Hematopoietic multipotent progenitor cell treated with erythropoietin and hydrocortisone succinate and interleukin-3 and kit ligand, for 6 days (in vitro differentiated cells): ENCODE measurements at regions not wholly inside any gene's neighbourhood (a gene's known extent, or its start where the extent isn't known, plus 50 kb on each side); places are given as distances from the start of the nearest gene placed in this dataset.
"Not testable (repeated sequence)": the region's sequence is repeated elsewhere in the genome, so short reads cannot be mapped to it uniquely, and the experiment has no call there.

Experiments used
- DNase-seq: peaks from one replicate; pipeline ENCODE4 v3.0.0-alpha.2; 2015

- DNase-seq: no peak
These were observed 596.5 kb downstream of the SUCLG1 start for GRCh38 chr2:83862600-83862999.

- DNase-seq: no peak
These were observed 598.8 kb downstream of the SUCLG1 start for GRCh38 chr2:83860320-83860719.

DNA sequence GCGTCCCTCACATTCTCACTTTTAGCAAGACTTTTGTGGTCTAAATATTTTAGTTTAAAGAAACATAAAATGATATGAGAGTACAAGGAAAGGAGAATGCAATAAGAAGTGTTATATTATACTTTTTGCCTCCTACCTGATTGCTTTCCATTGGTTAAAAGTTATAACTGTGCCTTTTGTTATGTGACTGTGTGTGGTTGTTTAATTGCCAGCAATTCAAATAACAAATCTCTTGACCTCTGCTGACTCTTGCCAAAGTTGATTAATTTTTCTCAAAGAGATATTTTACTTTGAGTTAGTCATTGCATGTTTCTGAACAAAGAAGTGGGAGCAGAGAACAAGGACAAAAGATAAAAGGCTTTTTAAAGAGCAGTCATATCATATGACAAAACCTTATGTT, 599.5 kb downstream of the SUCLG1 start:
- no peak for DNase-seq

- DNase-seq: no peak
These were observed 608.0 kb downstream of the SUCLG1 start for GRCh38 chr2:83851066-83851465.

DNA sequence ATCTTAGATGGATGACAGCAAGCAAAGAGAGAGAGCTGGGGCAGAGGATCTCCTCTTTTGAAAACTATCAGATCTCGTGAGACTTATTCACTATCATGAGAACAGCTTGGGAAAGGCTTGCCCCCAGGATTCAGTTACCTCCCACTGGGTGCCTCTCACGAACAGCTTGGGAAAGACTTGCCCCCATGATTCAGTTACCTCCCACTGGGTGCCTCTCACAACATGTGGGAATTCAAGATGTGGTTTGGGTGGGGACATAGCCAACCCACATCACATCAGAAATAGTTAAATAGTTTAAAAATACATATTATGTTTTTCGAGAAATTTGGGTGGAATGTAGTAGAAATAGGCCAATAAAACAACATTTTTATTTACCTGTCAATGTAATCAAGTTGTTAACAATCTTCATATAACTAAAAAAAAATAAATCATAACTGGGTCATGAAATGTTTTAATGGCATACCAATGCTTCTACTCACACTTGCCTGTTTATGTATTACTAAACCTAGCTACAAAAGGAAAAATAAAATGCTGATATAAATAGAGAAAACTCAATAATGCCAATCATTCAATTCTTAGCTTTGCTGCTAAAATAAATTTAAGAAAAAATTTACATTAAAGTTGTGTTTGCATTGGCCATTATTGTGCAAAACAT, 608.9 kb downstream of the SUCLG1 start:
- DNase-seq: no peak

DNA sequence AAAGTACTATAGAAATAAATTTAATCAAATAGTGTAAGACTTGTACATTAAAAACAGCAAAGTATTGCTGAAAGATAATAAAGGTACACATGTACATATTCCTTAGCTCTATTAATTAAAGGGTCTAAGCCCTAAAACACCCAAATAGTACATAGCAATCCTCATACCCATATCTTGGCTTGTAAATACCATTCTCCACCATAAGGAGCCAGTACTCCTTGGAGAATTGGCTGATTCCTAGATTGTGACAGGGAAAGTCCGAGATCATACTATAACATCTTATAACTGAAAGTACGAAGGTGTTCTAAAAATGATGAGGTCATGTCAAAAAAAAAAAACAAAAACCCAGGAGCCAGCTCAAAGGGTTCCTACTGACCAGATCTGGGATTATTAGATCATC, 614.6 kb downstream of the SUCLG1 start:
- no peak for DNase-seq

- DNase-seq: no peak
These were observed 616.7 kb downstream of the SUCLG1 start for GRCh38 chr2:83842421-83842820.

DNA sequence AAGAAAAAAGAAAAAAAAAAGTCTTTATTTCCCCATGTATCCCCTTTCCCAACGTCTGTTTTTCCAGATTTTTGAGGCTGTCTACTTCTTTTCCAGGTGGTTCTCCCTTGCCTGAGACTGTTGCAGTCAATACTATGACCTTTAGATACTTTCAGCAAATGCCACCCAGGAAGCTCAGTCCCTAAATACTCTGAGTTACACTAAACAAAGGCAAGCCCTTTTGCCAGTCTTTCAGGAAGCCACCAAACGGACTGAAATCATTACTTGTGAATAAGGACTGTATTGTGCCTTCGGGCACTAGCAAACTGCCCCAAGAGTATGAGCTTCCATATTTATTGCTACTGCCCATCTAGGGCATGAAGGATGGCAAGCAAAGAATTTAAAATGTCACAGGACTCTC, 621.3 kb downstream of the SUCLG1 start:
- DNase-seq: no peak

DNA sequence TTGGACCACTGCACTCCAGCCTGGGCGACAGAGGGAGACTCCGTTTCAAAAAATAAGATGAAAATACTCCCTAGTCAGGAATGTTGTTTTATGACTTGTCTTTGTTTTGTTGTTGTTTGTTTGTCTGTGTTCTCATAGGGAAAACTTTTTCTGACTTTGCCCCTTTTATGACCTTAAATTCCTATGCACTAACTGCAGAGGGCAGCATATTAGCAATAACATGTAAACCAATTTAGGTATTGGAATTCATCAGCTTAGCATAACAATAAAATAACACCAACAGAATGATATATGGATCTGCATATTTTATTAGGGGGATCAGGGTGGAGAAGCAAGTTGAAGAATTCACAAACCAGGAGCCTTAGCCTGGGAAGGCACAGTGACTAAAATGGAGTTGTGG, 631.5 kb downstream of the SUCLG1 start:
- peak; percentile 15 for DNase-seq

DNA sequence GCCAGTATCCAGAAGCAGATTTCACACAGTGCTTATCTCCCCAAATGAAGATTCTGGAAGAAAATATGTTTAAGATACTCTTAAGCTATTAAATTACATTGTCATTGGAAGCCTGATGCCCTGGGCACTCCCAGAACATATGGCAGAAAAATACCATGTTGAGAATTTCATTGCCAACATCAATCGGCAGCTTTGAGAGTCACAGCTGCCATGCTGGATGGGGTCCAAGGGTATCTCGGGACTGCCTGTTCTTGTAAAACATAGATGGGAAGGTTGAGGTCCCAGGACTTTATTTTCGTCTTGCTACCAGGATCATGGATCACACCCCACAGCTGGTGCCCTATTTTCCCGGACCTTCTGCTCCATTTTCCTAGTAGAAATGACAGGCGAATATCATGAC, 632.5 kb downstream of the SUCLG1 start:
- no peak for DNase-seq

- DNase-seq: no peak
These were observed 635.9 kb downstream of the SUCLG1 start for GRCh38 chr2:83823229-83823628.

- peak; percentile 35 for DNase-seq
These were observed 641.6 kb downstream of the SUCLG1 start for GRCh38 chr2:83817511-83817910.

DNA sequence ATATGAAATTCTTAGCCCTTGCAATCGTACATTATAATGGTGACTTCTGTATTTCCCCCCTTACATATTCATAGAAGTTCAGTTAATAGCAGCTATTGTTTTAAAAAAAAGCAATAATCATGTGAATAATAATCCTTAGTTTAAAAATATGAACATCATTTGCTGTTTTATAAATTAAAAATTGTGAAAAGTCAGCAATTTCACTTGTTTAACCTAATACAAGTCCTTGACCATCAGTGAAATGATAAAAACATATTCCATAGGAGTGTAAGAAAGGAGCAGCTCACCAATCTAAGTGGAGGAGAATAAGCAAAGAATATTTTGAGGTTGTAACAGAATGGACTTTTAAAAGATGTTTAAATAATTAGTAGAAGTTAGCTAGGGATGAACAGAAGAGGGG, 650.2 kb downstream of the SUCLG1 start:
- DNase-seq: no peak

- DNase-seq: no peak
These were observed 656.5 kb downstream of the SUCLG1 start for GRCh38 chr2:83802604-83803003.

- no peak for DNase-seq
These were observed 663.3 kb downstream of the SUCLG1 start for GRCh38 chr2:83795777-83796176.

- DNase-seq: not testable (repeated sequence)
These were observed 668.6 kb downstream of the SUCLG1 start for GRCh38 chr2:83790467-83790866.

- DNase-seq: not testable (repeated sequence)
These were observed 669.4 kb downstream of the SUCLG1 start for GRCh38 chr2:83789674-83790073.

- not testable (repeated sequence) for DNase-seq
These were observed 670.0 kb downstream of the SUCLG1 start for GRCh38 chr2:83788938-83789566.

- no peak for DNase-seq
These were observed 671.9 kb downstream of the SUCLG1 start for GRCh38 chr2:83787189-83787588.

GRCh38 chr2:83786140-83786539, 672.9 kb downstream of the SUCLG1 start:
- DNase-seq: no peak

DNA sequence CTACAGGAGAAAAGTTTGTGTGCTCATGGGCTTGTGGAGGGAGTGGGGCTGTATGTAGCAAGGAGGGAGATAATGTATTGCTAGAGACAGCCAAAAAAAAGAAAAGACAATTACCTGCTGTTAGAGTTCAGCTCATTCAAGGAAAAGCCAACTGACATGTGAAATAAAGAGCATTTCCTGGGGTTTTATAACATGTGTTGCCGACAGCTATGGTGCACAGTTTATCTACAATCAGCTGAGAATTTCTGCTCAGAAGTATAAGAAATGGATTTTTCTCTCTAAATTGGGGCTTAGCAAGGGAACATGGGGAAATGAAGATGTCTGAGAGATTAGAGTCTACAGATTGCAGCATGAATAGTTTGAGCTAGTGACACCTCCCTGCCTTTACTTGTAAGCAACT, 674.1 kb downstream of the SUCLG1 start:
- DNase-seq: no peak

DNA sequence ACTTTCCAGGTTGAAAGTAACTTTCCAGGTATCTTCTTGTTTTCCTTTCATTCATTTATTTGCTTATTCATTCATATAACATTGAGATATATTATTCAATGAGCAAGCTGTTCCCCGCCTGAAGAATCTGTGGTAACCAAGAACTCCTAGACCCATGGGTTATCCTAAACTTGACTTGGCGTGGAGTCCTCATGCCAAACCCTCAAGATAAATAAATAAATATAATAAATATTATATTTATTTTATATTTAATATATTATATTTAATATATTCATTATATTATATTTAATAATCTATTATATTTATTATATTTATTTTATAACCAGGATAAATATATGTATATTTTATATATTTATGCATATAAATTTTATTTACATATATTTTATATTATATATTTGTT, 674.8 kb downstream of the SUCLG1 start:
- no peak for DNase-seq

DNA sequence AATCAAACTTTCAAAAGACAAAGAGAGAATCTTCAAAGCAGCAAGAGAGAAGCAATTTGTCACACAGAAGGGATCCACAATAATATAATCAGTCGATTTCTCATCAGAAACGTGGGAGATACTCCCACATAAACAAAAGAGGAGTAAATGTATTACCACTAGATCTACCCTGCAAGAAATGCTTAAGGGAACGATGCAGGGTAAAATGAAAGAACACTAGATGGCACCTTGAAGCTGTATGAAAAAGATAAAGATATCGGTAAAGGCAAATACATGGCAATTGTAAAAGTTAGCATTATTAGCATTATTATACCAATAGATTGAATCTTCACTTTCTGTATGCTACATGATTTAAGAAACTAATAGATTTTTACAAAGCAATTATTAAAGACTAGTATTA, 677.0 kb downstream of the SUCLG1 start:
- no peak for DNase-seq

DNA sequence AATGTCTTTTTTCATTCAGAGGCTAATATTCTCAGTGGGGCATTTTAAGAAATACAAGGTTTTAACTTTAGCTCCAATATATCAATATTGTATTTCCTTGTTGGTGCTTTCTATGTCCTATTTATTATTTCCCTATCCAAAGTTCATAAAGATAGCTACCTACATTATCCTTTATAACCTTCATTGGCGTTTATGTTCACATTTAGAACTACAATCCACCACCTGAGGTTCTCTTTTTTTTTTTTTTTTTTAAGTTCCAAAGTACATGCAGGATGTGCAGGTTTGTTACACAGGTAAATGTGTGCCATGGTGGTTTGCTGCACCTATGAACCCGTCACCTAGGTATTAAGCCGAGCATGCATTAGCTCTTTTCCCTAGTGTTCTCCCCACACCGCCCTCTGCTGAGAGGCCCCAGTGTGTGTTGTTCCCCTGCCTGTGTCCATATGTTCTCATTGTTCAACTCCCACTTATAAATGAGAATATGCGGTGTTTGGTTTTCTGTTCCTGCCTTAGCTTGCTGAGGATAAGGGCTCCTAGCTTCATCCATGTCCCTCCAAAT, 694.6 kb downstream of the SUCLG1 start:
- DNase-seq: no peak

GRCh38 chr2:83757329-83757728, 701.8 kb downstream of the SUCLG1 start:
- no peak for DNase-seq
